NCI-H69 (cell line): ENCODE measurements at regions not wholly inside any gene's neighbourhood (a gene's known extent, or its start where the extent isn't known, plus 50 kb on each side); places are given as distances from the start of the nearest gene placed in this dataset.

ENCODE experiments used
- DNase-seq: peaks from one replicate; lab custom pipeline; 2025; lab: John Stamatoyannopoulos, UW

GRCh38 chr5:9922719-9923118 lies 292.6 kb upstream of the TAS2R1 start:
- no peak for DNase-seq

GRCh38 chr5:9920697-9921096 lies 290.5 kb upstream of the TAS2R1 start:
- DNase-seq: no peak

- DNase-seq: no peak
Observed at GRCh38 chr5:9919306-9920030, 289.3 kb upstream of the TAS2R1 start.

- no peak for DNase-seq
Observed at GRCh38 chr5:9905661-9906060, 275.5 kb upstream of the TAS2R1 start.

- DNase-seq: peak; percentile 92
Observed at GRCh38 chr5:9903801-9904200, 273.6 kb upstream of the TAS2R1 start.

- peak; percentile 42 for DNase-seq
Observed at GRCh38 chr5:9898319-9898718, 268.2 kb upstream of the TAS2R1 start.

- peak; percentile 46 for DNase-seq
Observed at GRCh38 chr5:9895302-9895645, 265.1 kb upstream of the TAS2R1 start.

- peak; percentile 30 for DNase-seq
Observed at GRCh38 chr5:9894571-9895301, 264.6 kb upstream of the TAS2R1 start.

GRCh38 chr5:9892696-9893095 lies 262.5 kb upstream of the TAS2R1 start:
- DNase-seq: no peak

GRCh38 chr5:9889511-9889910 lies 259.4 kb upstream of the TAS2R1 start:
- DNase-seq: no peak

GRCh38 chr5:9888501-9888901 lies 258.4 kb upstream of the TAS2R1 start:
- DNase-seq: no peak

- DNase-seq: no peak
Observed at GRCh38 chr5:9885164-9885563, 255.0 kb upstream of the TAS2R1 start.

- DNase-seq: no peak
Observed at GRCh38 chr5:9878206-9878605, 248.1 kb upstream of the TAS2R1 start.

GRCh38 chr5:9877488-9877887 lies 247.3 kb upstream of the TAS2R1 start:
- DNase-seq: no peak

GRCh38 chr5:9876451-9876850 lies 246.3 kb upstream of the TAS2R1 start:
- no peak for DNase-seq

- DNase-seq: no peak
Observed at GRCh38 chr5:9869616-9870288, 239.6 kb upstream of the TAS2R1 start.

GRCh38 chr5:9865574-9865973 lies 235.4 kb upstream of the TAS2R1 start:
- no peak for DNase-seq

- DNase-seq: no peak
Observed at GRCh38 chr5:9864791-9865190, 234.6 kb upstream of the TAS2R1 start.

GRCh38 chr5:9863486-9863885 lies 233.3 kb upstream of the TAS2R1 start:
- DNase-seq: no peak

GRCh38 chr5:9861666-9862256 lies 231.6 kb upstream of the TAS2R1 start:
- DNase-seq: no peak

- DNase-seq: no peak
Observed at GRCh38 chr5:9859808-9860207, 229.7 kb upstream of the TAS2R1 start.

- no peak for DNase-seq
Observed at GRCh38 chr5:9858043-9858442, 227.9 kb upstream of the TAS2R1 start.

- DNase-seq: no peak
Observed at GRCh38 chr5:9853309-9853708, 223.2 kb upstream of the TAS2R1 start.
